ENCODE measurements at regions not wholly inside any gene's neighbourhood (a gene's known extent, or its start where the extent isn't known, plus 50 kb on each side); places are given as distances from the start of the nearest gene placed in this dataset.

GRCh38 chr5:175282611-175283225, 161.3 kb downstream of the DRD1 start:
- Histone ChIP-seq H3K9ac (ENCODE audit: low read depth, low read length) (no peak overlapping the region), H3K36me3 (ENCODE audit: insufficient read depth, low read depth, low read length) (no peaks in the 10 kb centered on the region), H3K27ac (ENCODE audit: low read length) (no peak overlapping the region), H3K4me1 (ENCODE audit: insufficient read depth, low read length) (no peaks in the 10 kb centered on the region), H3K27me3 (ENCODE audit: insufficient read depth, low read length) (no peaks in the 10 kb centered on the region), H3K4me3 (ENCODE audit: low read length) (no peak overlapping the region), H3K9me3 (ENCODE audit: insufficient read depth, low read depth, low read length) (no peaks in the 10 kb centered on the region)

- Histone ChIP-seq H3K27me3 (ENCODE audit: insufficient read depth, low read length) (no peaks in the 10 kb centered on the region), H3K9me3 (ENCODE audit: insufficient read depth, low read depth, low read length) (no peaks in the 10 kb centered on the region), H3K4me1 (ENCODE audit: insufficient read depth, low read length) (no peaks in the 10 kb centered on the region), H3K9ac (ENCODE audit: low read depth, low read length) (no peak overlapping the region), H3K36me3 (ENCODE audit: insufficient read depth, low read depth, low read length) (no peaks in the 10 kb centered on the region), H3K4me3 (ENCODE audit: low read length) (no peak overlapping the region), H3K27ac (ENCODE audit: low read length) (no peak overlapping the region)
Observed at GRCh38 chr5:175281714-175282113, 162.3 kb downstream of the DRD1 start.

GRCh38 chr5:175281257-175281656, 162.7 kb downstream of the DRD1 start:
- H3K36me3 ChIP-seq (ENCODE audit: insufficient read depth, low read depth, low read length), result no peaks in the 10 kb centered on the region
- H3K27ac ChIP-seq (ENCODE audit: low read length), result no peak overlapping the region
- no peaks in the 10 kb centered on the region for H3K27me3 ChIP-seq (ENCODE audit: insufficient read depth, low read length)
- H3K9me3 ChIP-seq (ENCODE audit: insufficient read depth, low read depth, low read length), result no peaks in the 10 kb centered on the region
- no peak overlapping the region for H3K9ac ChIP-seq (ENCODE audit: low read depth, low read length)
- H3K4me3 ChIP-seq (ENCODE audit: low read length), result no peak overlapping the region
- no peaks in the 10 kb centered on the region for H3K4me1 ChIP-seq (ENCODE audit: insufficient read depth, low read length)

GRCh38 chr5:175279506-175279905, 164.5 kb downstream of the DRD1 start:
- H3K4me1 ChIP-seq (ENCODE audit: insufficient read depth, low read length), result no peaks in the 10 kb centered on the region
- H3K4me3 ChIP-seq (ENCODE audit: low read length), result no peak overlapping the region
- no peak overlapping the region for H3K27ac ChIP-seq (ENCODE audit: low read length)
- H3K9ac ChIP-seq (ENCODE audit: low read depth, low read length), result no peak overlapping the region
- no peaks in the 10 kb centered on the region for H3K27me3 ChIP-seq (ENCODE audit: insufficient read depth, low read length)
- no peaks in the 10 kb centered on the region for H3K9me3 ChIP-seq (ENCODE audit: insufficient read depth, low read depth, low read length)
- no peaks in the 10 kb centered on the region for H3K36me3 ChIP-seq (ENCODE audit: insufficient read depth, low read depth, low read length)

GRCh38 chr5:175275748-175276147, 168.2 kb downstream of the DRD1 start:
- H3K27me3 ChIP-seq (ENCODE audit: insufficient read depth, low read length), result no peaks in the 10 kb centered on the region
- no peaks in the 10 kb centered on the region for H3K36me3 ChIP-seq (ENCODE audit: insufficient read depth, low read depth, low read length)
- H3K9ac ChIP-seq (ENCODE audit: low read depth, low read length), result no peak overlapping the region
- H3K27ac ChIP-seq (ENCODE audit: low read length), result no peak overlapping the region
- H3K9me3 ChIP-seq (ENCODE audit: insufficient read depth, low read depth, low read length), result no peaks in the 10 kb centered on the region
- H3K4me3 ChIP-seq (ENCODE audit: low read length), result no peak overlapping the region
- no peaks in the 10 kb centered on the region for H3K4me1 ChIP-seq (ENCODE audit: insufficient read depth, low read length)

GRCh38 chr5:175275097-175275496, 168.9 kb downstream of the DRD1 start:
- no peak overlapping the region for H3K4me3 ChIP-seq (ENCODE audit: low read length)
- no peaks in the 10 kb centered on the region for H3K36me3 ChIP-seq (ENCODE audit: insufficient read depth, low read depth, low read length)
- H3K27me3 ChIP-seq (ENCODE audit: insufficient read depth, low read length), result no peaks in the 10 kb centered on the region
- H3K4me1 ChIP-seq (ENCODE audit: insufficient read depth, low read length), result no peaks in the 10 kb centered on the region
- no peaks in the 10 kb centered on the region for H3K9me3 ChIP-seq (ENCODE audit: insufficient read depth, low read depth, low read length)
- H3K9ac ChIP-seq (ENCODE audit: low read depth, low read length), result no peak overlapping the region
- H3K27ac ChIP-seq (ENCODE audit: low read length), result no peak overlapping the region

GRCh38 chr5:175274171-175274570, 169.8 kb downstream of the DRD1 start:
- no peak overlapping the region for H3K4me3 ChIP-seq (ENCODE audit: low read length)

GRCh38 chr5:175264406-175264805, 179.6 kb downstream of the DRD1 start:
- Histone ChIP-seq H3K4me3 (ENCODE audit: low read length) (no peak overlapping the region), H3K9me3 (ENCODE audit: insufficient read depth, low read depth, low read length) (no peaks in the 10 kb centered on the region), H3K4me1 (ENCODE audit: insufficient read depth, low read length) (no peaks in the 10 kb centered on the region), H3K36me3 (ENCODE audit: insufficient read depth, low read depth, low read length) (no peaks in the 10 kb centered on the region), H3K9ac (ENCODE audit: low read depth, low read length) (no peak overlapping the region), H3K27ac (ENCODE audit: low read length) (no peak overlapping the region), H3K27me3 (ENCODE audit: insufficient read depth, low read length) (no peaks in the 10 kb centered on the region)

More at GRCh38 chr5:175274171-175274570, 169.8 kb downstream of the DRD1 start:
- Histone ChIP-seq H3K36me3 (ENCODE audit: insufficient read depth, low read depth, low read length) (no peaks in the 10 kb centered on the region), H3K4me1 (ENCODE audit: insufficient read depth, low read length) (no peaks in the 10 kb centered on the region), H3K9ac (ENCODE audit: low read depth, low read length) (no peak overlapping the region), H3K27ac (ENCODE audit: low read length) (no peak overlapping the region), H3K27me3 (ENCODE audit: insufficient read depth, low read length) (no peaks in the 10 kb centered on the region), H3K9me3 (ENCODE audit: insufficient read depth, low read depth, low read length) (no peaks in the 10 kb centered on the region)

- Histone ChIP-seq H3K4me1 (ENCODE audit: insufficient read depth, low read length) (no peaks in the 10 kb centered on the region), H3K9me3 (ENCODE audit: insufficient read depth, low read depth, low read length) (no peaks in the 10 kb centered on the region), H3K36me3 (ENCODE audit: insufficient read depth, low read depth, low read length) (no peaks in the 10 kb centered on the region), H3K4me3 (ENCODE audit: low read length) (no peak overlapping the region), H3K27ac (ENCODE audit: low read length) (no peak overlapping the region), H3K9ac (ENCODE audit: low read depth, low read length) (no peak overlapping the region), H3K27me3 (ENCODE audit: insufficient read depth, low read length) (no peaks in the 10 kb centered on the region)
Observed at GRCh38 chr5:175263776-175264175, 180.2 kb downstream of the DRD1 start.

- Histone ChIP-seq H3K9me3 (ENCODE audit: insufficient read depth, low read depth, low read length) (no peaks in the 10 kb centered on the region), H3K4me3 (ENCODE audit: low read length) (no peak overlapping the region), H3K27me3 (ENCODE audit: insufficient read depth, low read length) (no peaks in the 10 kb centered on the region), H3K9ac (ENCODE audit: low read depth, low read length) (no peak overlapping the region), H3K4me1 (ENCODE audit: insufficient read depth, low read length) (no peaks in the 10 kb centered on the region), H3K27ac (ENCODE audit: low read length) (no peak overlapping the region), H3K36me3 (ENCODE audit: insufficient read depth, low read depth, low read length) (no peaks in the 10 kb centered on the region)
Observed at GRCh38 chr5:175261526-175261925, 182.5 kb downstream of the DRD1 start.

GRCh38 chr5:175261037-175261436, 182.9 kb downstream of the DRD1 start:
- Histone ChIP-seq H3K4me3 (ENCODE audit: low read length) (no peak overlapping the region), H3K4me1 (ENCODE audit: insufficient read depth, low read length) (no peaks in the 10 kb centered on the region), H3K9ac (ENCODE audit: low read depth, low read length) (no peak overlapping the region), H3K36me3 (ENCODE audit: insufficient read depth, low read depth, low read length) (no peaks in the 10 kb centered on the region), H3K27ac (ENCODE audit: low read length) (no peak overlapping the region), H3K27me3 (ENCODE audit: insufficient read depth, low read length) (no peaks in the 10 kb centered on the region), H3K9me3 (ENCODE audit: insufficient read depth, low read depth, low read length) (no peaks in the 10 kb centered on the region)

- Histone ChIP-seq H3K4me1 (ENCODE audit: insufficient read depth, low read length) (no peaks in the 10 kb centered on the region), H3K27ac (ENCODE audit: low read length) (no peak overlapping the region), H3K9ac (ENCODE audit: low read depth, low read length) (no peak overlapping the region), H3K4me3 (ENCODE audit: low read length) (no peak overlapping the region), H3K9me3 (ENCODE audit: insufficient read depth, low read depth, low read length) (no peaks in the 10 kb centered on the region), H3K27me3 (ENCODE audit: insufficient read depth, low read length) (no peaks in the 10 kb centered on the region), H3K36me3 (ENCODE audit: insufficient read depth, low read depth, low read length) (no peaks in the 10 kb centered on the region)
Observed at GRCh38 chr5:175257847-175258194, 186.2 kb downstream of the DRD1 start.
